Pancreas (tissue), 10 donors: ENCODE measurements at regions not wholly inside any gene's neighbourhood (a gene's known extent, or its start where the extent isn't known, plus 50 kb on each side); places are given as distances from the start of the nearest gene placed in this dataset.

Experiments
- ATAC-seq, 4 donors: fragments of 200-7000 bp; cut with Tn5 transposase; one replicate each; pipeline versions ENCODE4 v1.8.0 to v1.9.1; 2020; ENCODE audit warnings: mild to moderate bottlenecking in 4 of 4, moderate library complexity in 4 of 4
- DNase-seq, 6 donors: peaks; one replicate each; pipeline ENCODE4 v3.0.0-alpha.2; 2020
- FAIRE-seq: peaks from 2 replicates; lab custom pipeline; 2012; peaks lifted over from hg19 to GRCh38; lab: Jason Lieb, UNC
- H3K27ac ChIP-seq, 4 donors: fragments of 200-600 bp; sonication (generic); 1 replicate in 3 of 4; 2 replicates in 1 of 4; pipeline versions ENCODE4 v1.5.0 to v1.8.0; 2020
- H3K27me3 ChIP-seq, 4 donors: fragments of 200-600 bp; one replicate each; pipeline ENCODE4 v1.8.0; 2021
- H3K36me3 ChIP-seq, 3 donors: fragments of 200-600 bp; sonication (generic) in 1 of 3; one replicate each; pipeline versions ENCODE4 v1.5.0 to v1.8.0; 2020 to 2021
- H3K4me1 ChIP-seq, 3 donors: fragments of 200-600 bp; one replicate each; pipeline ENCODE4 v1.8.0; 2021
- H3K4me3 ChIP-seq, 4 donors: fragments of 200-600 bp; sonication (generic) in 2 of 4; one replicate each; pipeline versions ENCODE4 v1.5.0 to v1.8.0; 2020 to 2021
- H3K9me3 ChIP-seq, 4 donors: fragments of 200-600 bp; one replicate each; pipeline ENCODE4 v1.8.0; 2021
- WGBS, 2 donors: extraction: QIAGEN DNeasy Blood & Tissue Kit; methylation state at CpG; one replicate each; pipeline ENCODE4 v1.1.7; 2013; 5-methylcytosine and 5-hydroxymethylcytosine counted together
- intact Hi-C, 3 donors: fragments of 100-400 bp; cut with DNase I; formaldehyde crosslinking; loops; one replicate each; pipeline versions ENCODE4 v1.11.1 to v1.14.2; 2022
- TF ChIP-seq, protein P1 (sequence below), 4 donors: fragments of 200-600 bp; sonication (generic) in 3 of 4; IDR thresholded peaks; one replicate each; pipeline versions ENCODE4 v1.5.0 to v1.8.0; 2021; ENCODE audit warnings: antibody characterized with exemption in 4 of 4
- donor health status: healthy with polysubstance abuse.
- donor health status: DM: no; HTN: no; CAD: no; lungs with moderate emphysema.
- donor health status: DM: no; HTN: no; CAD: no.
- donor health status: control.
- donor health status: control.
- donor health status: Bipolar disorder and iron deficiency.
- donor health status: DM: yes; HTN: yes; CAD: no.
- donor health status: DM: no; HTN: no; CAD: no.
- donor health status: DM: no; HTN: no; CAD: no.
- donor health status: DM: yes; HTN: yes; CAD: no.

DNA sequence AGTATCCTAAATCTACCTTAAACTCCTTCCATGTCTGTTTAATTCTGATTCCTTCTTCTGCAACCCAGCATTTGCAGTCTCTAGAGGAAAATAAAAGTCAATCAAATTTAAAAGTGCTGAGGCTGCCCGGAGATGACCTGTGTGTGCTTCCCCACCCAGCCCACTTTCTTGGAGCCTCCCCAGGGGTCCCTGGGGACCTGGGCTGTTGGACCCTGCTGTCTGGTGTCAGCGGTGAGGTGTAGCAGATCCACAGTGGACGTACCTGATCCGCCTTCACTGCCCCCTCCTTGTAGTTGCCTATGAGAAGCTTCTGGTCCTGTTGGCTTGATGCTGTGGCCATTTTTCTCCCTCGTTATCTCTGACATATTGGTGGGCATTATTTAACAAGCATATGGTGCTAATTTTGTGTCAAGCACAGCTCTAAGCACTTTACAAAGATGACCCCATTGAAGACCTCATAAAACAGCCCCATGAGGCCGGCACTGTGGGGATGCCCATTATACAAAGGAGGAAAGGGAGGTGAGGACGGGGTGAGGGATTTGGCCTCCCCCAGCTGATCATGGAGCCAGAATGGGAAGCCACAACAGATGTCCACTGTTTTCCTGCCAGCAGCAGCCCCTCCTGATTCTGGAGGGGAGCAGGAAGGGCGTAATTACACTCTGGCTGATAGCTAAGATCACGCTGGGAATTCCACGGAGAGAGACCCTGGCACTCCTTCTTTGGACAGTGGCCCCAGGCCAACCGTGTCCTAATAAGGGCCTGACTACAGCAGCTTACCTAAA lies 628.2 kb downstream of the CDH26 start:
- intact Hi-C loops = no loop called here
- H3K4me1 ChIP-seq = no peaks in the 10 kb centered on the region
- TF ChIP-seq, protein P1, sequence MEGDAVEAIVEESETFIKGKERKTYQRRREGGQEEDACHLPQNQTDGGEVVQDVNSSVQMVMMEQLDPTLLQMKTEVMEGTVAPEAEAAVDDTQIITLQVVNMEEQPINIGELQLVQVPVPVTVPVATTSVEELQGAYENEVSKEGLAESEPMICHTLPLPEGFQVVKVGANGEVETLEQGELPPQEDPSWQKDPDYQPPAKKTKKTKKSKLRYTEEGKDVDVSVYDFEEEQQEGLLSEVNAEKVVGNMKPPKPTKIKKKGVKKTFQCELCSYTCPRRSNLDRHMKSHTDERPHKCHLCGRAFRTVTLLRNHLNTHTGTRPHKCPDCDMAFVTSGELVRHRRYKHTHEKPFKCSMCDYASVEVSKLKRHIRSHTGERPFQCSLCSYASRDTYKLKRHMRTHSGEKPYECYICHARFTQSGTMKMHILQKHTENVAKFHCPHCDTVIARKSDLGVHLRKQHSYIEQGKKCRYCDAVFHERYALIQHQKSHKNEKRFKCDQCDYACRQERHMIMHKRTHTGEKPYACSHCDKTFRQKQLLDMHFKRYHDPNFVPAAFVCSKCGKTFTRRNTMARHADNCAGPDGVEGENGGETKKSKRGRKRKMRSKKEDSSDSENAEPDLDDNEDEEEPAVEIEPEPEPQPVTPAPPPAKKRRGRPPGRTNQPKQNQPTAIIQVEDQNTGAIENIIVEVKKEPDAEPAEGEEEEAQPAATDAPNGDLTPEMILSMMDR (IDR thresholded peaks at IDR 0.05) = no peak
- FAIRE-seq (no peak), DNase-seq (no peak), ATAC-seq (no peak)
- H3K27me3 ChIP-seq = no peaks in the 10 kb centered on the region
- H3K36me3 ChIP-seq = no peaks in the 10 kb centered on the region
- H3K27ac ChIP-seq = no peak overlapping the region
- WGBS, 2 donors = 39 to 52% methylated on average over 11 of the region's 11 CpGs
- H3K9me3 ChIP-seq = no peaks in the 10 kb centered on the region
- no peak overlapping the region for H3K4me3 ChIP-seq

DNA sequence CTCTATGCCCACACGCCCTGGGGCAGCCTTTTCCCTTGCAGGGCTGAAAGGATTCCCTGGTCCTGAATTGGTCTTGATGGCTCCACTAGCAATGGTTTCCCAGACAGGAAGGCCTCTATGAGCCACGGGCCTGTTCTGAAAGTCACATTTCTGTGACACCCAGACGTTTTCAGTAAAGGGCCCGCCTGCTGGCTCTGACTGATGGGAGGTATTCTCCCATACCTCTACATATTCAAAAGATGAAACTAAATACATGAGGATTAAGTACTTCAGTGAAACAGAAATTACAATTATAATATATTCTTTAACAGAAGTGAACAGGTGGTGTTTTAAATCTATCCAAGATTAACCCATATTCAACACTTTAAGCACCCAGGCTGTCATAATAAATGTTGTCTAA lies 629.8 kb downstream of the CDH26 start:
- TF ChIP-seq, protein P1 (IDR thresholded peaks at IDR 0.05) = no peak
- intact Hi-C loops = no loop called here
- Histone ChIP-seq H3K9me3 (no peaks in the 10 kb centered on the region), H3K27ac (no peak overlapping the region), H3K27me3 (no peaks in the 10 kb centered on the region), H3K4me1 (no peaks in the 10 kb centered on the region), H3K4me3 (no peak overlapping the region), H3K36me3 (no peaks in the 10 kb centered on the region)
- FAIRE-seq (no peak), ATAC-seq (no peak), DNase-seq (no peak)
- WGBS, 2 donors = 62 to 71% methylated on average over 4 of the region's 4 CpGs

DNA sequence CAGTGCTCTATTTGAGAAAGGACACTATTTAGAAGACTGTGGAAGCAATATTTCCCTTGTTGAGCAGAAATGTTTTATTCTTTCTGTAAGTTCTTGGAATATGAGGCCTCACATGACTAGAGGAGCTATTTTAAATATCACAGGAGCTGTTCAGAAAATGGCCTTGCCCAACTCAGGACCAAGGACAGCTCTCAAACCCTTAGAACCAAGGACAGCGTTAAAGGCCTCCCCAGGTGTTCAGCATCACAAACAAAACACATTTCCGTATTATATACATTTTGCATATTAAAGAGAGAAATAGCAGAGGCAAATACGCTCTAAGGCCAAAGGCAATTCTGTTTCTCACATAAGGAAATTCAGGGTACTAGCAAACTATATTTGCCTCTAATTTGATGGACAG lies 631.4 kb downstream of the CDH26 start:
- Histone ChIP-seq H3K27ac (no peak overlapping the region), H3K4me3 (no peak overlapping the region), H3K36me3 (no peaks in the 10 kb centered on the region), H3K27me3 (no peaks in the 10 kb centered on the region), H3K4me1 (no peaks in the 10 kb centered on the region), H3K9me3 (no peaks in the 10 kb centered on the region)
- no peak for ATAC-seq
- intact Hi-C loops = no loop called here
- TF ChIP-seq, protein P1 (IDR thresholded peaks at IDR 0.05) = no peak
- FAIRE-seq = no peak
- 32 to 34% methylated on average over 3 of the region's 3 CpGs for WGBS, 2 donors
- no peak for DNase-seq

DNA sequence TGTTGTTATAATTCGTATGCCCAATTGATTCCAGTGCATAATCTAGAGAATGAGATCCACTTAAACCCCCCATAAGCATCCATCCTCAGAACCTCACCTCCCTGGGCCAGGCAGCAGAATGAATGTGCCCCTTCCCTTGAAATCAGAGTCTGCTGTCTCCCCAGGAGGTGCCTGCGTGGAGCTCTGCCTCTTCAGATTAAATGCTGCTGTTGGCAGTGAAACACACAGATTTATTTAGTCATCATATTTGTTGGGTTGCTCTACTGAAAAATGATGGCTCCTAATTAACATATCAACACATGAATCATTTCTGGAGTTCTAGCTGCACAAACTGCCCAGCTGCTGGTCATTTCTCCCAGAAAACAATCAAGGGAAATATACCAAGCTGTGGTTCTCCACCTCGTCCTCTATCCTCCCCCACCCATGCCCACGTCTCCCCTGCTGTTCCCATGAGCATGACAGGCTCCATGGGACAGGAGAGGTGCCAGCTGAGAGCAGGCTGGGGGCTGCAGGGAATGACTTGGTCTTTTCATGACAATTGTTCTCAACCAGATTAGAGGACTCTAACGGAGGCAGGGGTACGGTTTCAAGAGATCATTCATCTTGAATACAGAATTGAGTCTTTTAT lies 633.1 kb downstream of the CDH26 start:
- Histone ChIP-seq H3K4me1 (no peaks in the 10 kb centered on the region), H3K4me3 (no peak overlapping the region), H3K27ac (no peak overlapping the region), H3K36me3 (no peaks in the 10 kb centered on the region), H3K9me3 (no peaks in the 10 kb centered on the region), H3K27me3 (no peaks in the 10 kb centered on the region)
- ATAC-seq (no peak), FAIRE-seq (no peak), DNase-seq (no peak)
- 44 to 61% methylated on average over 6 of the region's 6 CpGs for WGBS, 2 donors
- intact Hi-C loops = no loop called here
- TF ChIP-seq, protein P1 (IDR thresholded peaks at IDR 0.05) = no peak

DNA sequence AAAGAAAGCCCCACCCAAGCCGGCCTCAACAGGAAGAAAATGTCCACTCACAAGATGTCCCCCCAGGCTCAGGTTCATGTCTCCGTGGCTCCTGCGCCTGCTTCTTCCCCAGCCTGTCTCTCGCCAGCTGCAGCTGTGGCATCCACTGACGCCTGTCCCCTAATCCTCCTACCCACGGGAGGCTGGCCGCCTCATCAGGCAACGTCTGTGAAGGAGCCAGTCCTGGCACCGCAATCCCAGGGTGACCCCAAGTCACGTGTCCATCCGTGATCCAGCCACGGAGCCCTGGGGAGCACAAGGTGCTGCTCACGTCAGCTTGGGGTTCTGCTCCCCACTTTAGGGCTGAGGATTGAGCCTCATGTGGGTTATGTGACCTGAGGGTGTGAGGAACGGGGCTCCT lies 640.3 kb downstream of the CDH26 start:
- TF ChIP-seq, protein P1 (IDR thresholded peaks at IDR 0.05) = no peak
- H3K4me3 ChIP-seq = no peak overlapping the region
- intact Hi-C loops = no loop called here
- no peaks in the 10 kb centered on the region for H3K36me3 ChIP-seq
- WGBS, 2 donors = 63 to 73% methylated on average over 14 of the region's 14 CpGs
- no peaks in the 10 kb centered on the region for H3K9me3 ChIP-seq
- no peak for DNase-seq
- H3K27ac ChIP-seq = no peak overlapping the region
- no peaks in the 10 kb centered on the region for H3K4me1 ChIP-seq
- no peak for FAIRE-seq
- H3K27me3 ChIP-seq = no peaks in the 10 kb centered on the region
- no peak for ATAC-seq
